OCI-LY3 (cell line): ENCODE measurements at regions not wholly inside any gene's neighbourhood (a gene's known extent, or its start where the extent isn't known, plus 50 kb on each side); places are given as distances from the start of the nearest gene placed in this dataset.

Experiments
- H2AFZ ChIP-seq: fragments of 200-600, 300-600 bp; shearing (Covaris generic); 2 replicates; pipeline ENCODE4 v1.6.0; 2014; ENCODE audit warnings: antibody characterized with exemption, low read depth, low read length
- H3K27ac ChIP-seq: fragments of 200-600, 300-600 bp; sonication (generic); 2 replicates; pipeline ENCODE4 v1.5.1; 2014; ENCODE audit warnings: mild to moderate bottlenecking, low read length, moderate library complexity, mixed read lengths
- H3K27me3 ChIP-seq: fragments of 200-600, 300-600 bp; sonication (generic); 2 replicates; pipeline ENCODE4 v1.6.1; 2014; ENCODE audit warnings: low read depth, low read length, mixed read lengths
- H3K36me3 ChIP-seq: fragments of 200-600, 300-600 bp; sonication (generic); replicated peaks from 2 replicates; pipeline ENCODE3; 2014; ENCODE audit warnings: low read depth, low read length, mixed read lengths
- H3K4me1 ChIP-seq: fragments of 300-600, 200-600 bp; sonication (generic); 2 replicates; pipeline ENCODE4 v1.6.1; 2014; ENCODE audit warnings: low read length, mixed read lengths
- H3K4me2 ChIP-seq: fragments of 200-600, 300-600 bp; sonication (generic); 2 replicates; pipeline ENCODE4 v1.6.1; 2014; ENCODE audit warnings: low read length, mixed read lengths
- H3K4me3 ChIP-seq: fragments of 300-600, 200-600 bp; sonication (generic); 2 replicates; pipeline ENCODE4 v1.5.1; 2014; ENCODE audit warnings: antibody characterized with exemption, mild to moderate bottlenecking, low read length, moderate library complexity
- H3K79me2 ChIP-seq: fragments of 300-600, 200-600 bp; shearing (Covaris generic); 2 replicates; pipeline ENCODE4 v1.6.1; 2014; ENCODE audit warnings: mild to moderate bottlenecking, low read length, mixed read lengths
- H3K9ac ChIP-seq: fragments of 300-600, 200-600 bp; shearing (Covaris generic); 2 replicates; pipeline ENCODE4 v1.6.0; 2014; ENCODE audit warnings: mild to moderate bottlenecking, low read length, moderate library complexity
- H3K9me3 ChIP-seq: fragments of 200-600, 300-600 bp; shearing (Covaris generic); 2 replicates; pipeline ENCODE4 v1.6.1; 2014; ENCODE audit warnings: low read length, mixed read lengths; ENCODE audit not compliant: insufficient read depth
- H4K20me1 ChIP-seq: fragments of 200-600, 300-600 bp; sonication (generic); 2 replicates; pipeline ENCODE4 v1.6.1; 2016; ENCODE audit warnings: low read length, mixed read lengths; ENCODE audit not compliant: insufficient read depth
- CTCF ChIP-seq: fragments of 200-600, 300-600 bp; sonication (generic); IDR thresholded peaks from 2 replicates; pipeline ENCODE4 v1.5.1; 2014; ENCODE audit warnings: antibody characterized with exemption, low read length, low read depth
- EZH2phosphoT487 ChIP-seq: fragments of 200-600 bp; shearing (Covaris generic); IDR thresholded peaks from 2 replicates; pipeline ENCODE4 v1.6.1; 2018; ENCODE audit warnings: antibody characterized with exemption, mixed run types, low read depth

GRCh38 chr2:240327566-240327965 is 107.9 kb upstream of the GPC1 start:
- Histone ChIP-seq H3K36me3 (no peaks in the 10 kb centered on the region), H2AFZ (no peak overlapping the region), H3K27ac (no peak overlapping the region), H3K4me2 (no peak overlapping the region), H3K4me3 (no peak overlapping the region), H3K9me3 (no peaks in the 10 kb centered on the region), H3K27me3 (no peaks in the 10 kb centered on the region; the same call in 1 of the 2 replicates), H4K20me1 (no peaks in the 10 kb centered on the region), H3K4me1 (no peaks in the 10 kb centered on the region), H3K9ac (no peak overlapping the region), H3K79me2 (no peaks in the 10 kb centered on the region)
- no peak for TF ChIP-seq CTCF
- TF ChIP-seq EZH2phosphoT487: no peak

DNA sequence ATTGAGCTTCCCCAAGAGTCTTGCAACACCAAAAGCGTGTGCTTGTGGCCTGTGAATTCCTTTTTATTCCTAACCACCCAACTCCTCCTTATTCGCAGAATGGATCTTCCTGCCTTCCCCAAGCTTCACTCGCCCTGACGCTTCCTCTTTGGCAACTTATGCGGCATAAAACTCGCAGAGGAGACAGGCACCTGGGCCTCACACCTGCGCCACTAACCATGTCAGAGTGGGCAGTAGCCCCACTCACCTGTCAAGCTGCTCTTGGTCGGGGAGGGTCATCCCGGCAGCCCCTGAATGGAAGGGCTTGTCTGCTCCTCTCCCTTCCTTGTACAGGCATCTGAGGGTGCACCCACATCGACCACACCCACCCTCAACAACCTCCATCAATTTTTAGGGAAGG is 106.9 kb upstream of the GPC1 start:
- no peaks in the 10 kb centered on the region for H4K20me1 ChIP-seq
- no peak overlapping the region for H3K9ac ChIP-seq
- no peaks in the 10 kb centered on the region for H3K9me3 ChIP-seq
- H3K79me2 ChIP-seq: no peaks in the 10 kb centered on the region
- H3K27me3 ChIP-seq: no peaks in the 10 kb centered on the region; the same call in 1 of the 2 replicates
- H3K4me1 ChIP-seq: no peaks in the 10 kb centered on the region
- H2AFZ ChIP-seq: no peak overlapping the region
- H3K4me3 ChIP-seq: no peak overlapping the region
- H3K36me3 ChIP-seq: no peaks in the 10 kb centered on the region
- H3K4me2 ChIP-seq: no peak overlapping the region
- no peak overlapping the region for H3K27ac ChIP-seq
- TF ChIP-seq EZH2phosphoT487: no peak
- TF ChIP-seq CTCF: no peak

DNA sequence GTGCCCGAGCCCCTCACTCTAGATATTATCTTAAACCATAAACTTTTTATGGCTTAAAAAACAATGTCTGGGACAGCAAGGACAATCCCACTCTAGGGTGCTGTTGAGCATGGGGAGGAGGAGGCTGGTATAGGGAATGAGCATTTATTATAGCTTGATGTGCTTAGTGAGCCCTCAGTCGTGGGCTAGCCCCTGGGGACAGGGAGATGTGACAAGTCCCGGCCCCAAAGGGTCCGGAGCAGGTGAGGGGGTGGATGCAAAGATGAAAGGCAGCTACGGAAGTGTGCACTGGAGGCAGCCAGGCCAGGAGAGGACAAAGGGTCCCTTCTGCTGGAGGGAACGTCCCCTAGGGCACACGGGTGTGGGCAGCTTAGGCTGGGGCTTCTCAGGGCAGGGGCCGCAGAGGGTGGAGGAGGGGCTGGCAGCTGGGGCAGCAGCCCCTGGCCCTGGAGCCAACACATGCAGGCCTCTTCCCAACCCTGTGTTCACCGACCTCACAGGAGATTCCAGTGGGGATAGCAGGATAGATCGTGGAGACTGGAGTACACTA is 106.3 kb upstream of the GPC1 start:
- no peak overlapping the region for H2AFZ ChIP-seq
- TF ChIP-seq CTCF: no peak
- TF ChIP-seq EZH2phosphoT487: no peak

DNA sequence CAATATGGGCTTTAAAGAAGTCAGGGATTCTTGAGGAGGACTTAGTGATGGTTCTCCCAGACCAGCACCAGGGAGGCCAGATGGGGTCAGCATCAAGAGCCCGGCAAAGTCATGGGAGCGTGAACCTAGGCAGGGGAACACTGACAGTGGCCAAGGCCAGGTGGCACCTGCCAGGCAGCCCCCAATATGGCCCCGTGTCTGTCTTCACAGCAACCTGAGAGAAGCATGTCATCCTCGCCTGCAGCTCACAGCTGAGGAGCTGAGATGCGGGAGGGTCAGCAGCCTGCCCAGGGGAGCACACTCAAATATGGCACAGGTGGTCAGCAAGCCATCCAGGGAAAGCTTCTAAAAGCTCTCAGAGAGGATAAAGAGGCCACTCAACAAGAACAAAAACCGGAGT is 105.7 kb upstream of the GPC1 start:
- H3K9ac ChIP-seq: no peak overlapping the region
- H3K4me1 ChIP-seq: no peaks in the 10 kb centered on the region
- H3K27me3 ChIP-seq: no peaks in the 10 kb centered on the region; the same call in 1 of the 2 replicates
- TF ChIP-seq CTCF (no peak), EZH2phosphoT487 (no peak)
- H3K36me3 ChIP-seq: no peaks in the 10 kb centered on the region
- no peaks in the 10 kb centered on the region for H4K20me1 ChIP-seq
- H2AFZ ChIP-seq: no peak overlapping the region
- no peaks in the 10 kb centered on the region for H3K9me3 ChIP-seq
- H3K27ac ChIP-seq: no peak overlapping the region
- H3K4me2 ChIP-seq: no peak overlapping the region
- H3K79me2 ChIP-seq: no peaks in the 10 kb centered on the region
- H3K4me3 ChIP-seq: no peak overlapping the region

More for the DNA sequence above, 106.3 kb upstream of the GPC1 start:
- no peaks in the 10 kb centered on the region for H3K4me1 ChIP-seq
- H3K9ac ChIP-seq: no peak overlapping the region
- H3K36me3 ChIP-seq: no peaks in the 10 kb centered on the region
- H3K27me3 ChIP-seq: no peaks in the 10 kb centered on the region; the same call in 1 of the 2 replicates
- H3K4me2 ChIP-seq: no peak overlapping the region
- H3K79me2 ChIP-seq: no peaks in the 10 kb centered on the region
- no peak overlapping the region for H3K4me3 ChIP-seq
- no peaks in the 10 kb centered on the region for H3K9me3 ChIP-seq
- no peaks in the 10 kb centered on the region for H4K20me1 ChIP-seq
- no peak overlapping the region for H3K27ac ChIP-seq
